ENCODE measurements at regions not wholly inside any gene's neighbourhood (a gene's known extent, or its start where the extent isn't known, plus 50 kb on each side); places are given as distances from the start of the nearest gene placed in this dataset.

- Mint-ChIP-seq H3K36me3 (no peaks in the 10 kb centered on the region), H3K4me3 (no peak overlapping the region), H3K27ac (no peak overlapping the region), H3K9me3 (peaks cover 9% of the 10 kb centered on the region), H3K4me1 (peaks cover 14% of the 10 kb centered on the region), H3K27me3 (ENCODE audit: low read depth) (no peaks in the 10 kb centered on the region)
- ChIA-PET POLR2A (no interaction called here), CTCF (interaction anchor here (1.1 to 1.3 kb wide), 2 partner anchors 52 to 58 kb away, joined by 4 to 6 read pairs; no protein-coding TSS in a partner anchor)
- DNase-seq (ENCODE audit: low spot score): no peak
- no peak for ATAC-seq
- TF ChIP-seq ERG (CRISPR knock-in tag; IDR thresholded peaks at IDR 0.05) (no peak), ZNF423 (CRISPR knock-in tag; IDR thresholded peaks at IDR 0.05) (no peak), PREB (CRISPR knock-in tag; IDR thresholded peaks at IDR 0.05; ENCODE audit: borderline replicate concordance) (no peak), ATF6 (CRISPR knock-in tag; IDR thresholded peaks at IDR 0.05) (no peak), STAT6 (CRISPR knock-in tag; conservative IDR thresholded peaks at IDR 0.05; ENCODE audit: low read depth) (no peak)
These were observed 140.3 kb downstream of the CDC5L start for GRCh38 chr6:44527583-44528369.

GRCh38 chr6:44528370-44528644 lies 140.8 kb downstream of the CDC5L start:
- no peak overlapping the region for H3K27ac Mint-ChIP-seq
- DNase-seq (ENCODE audit: low spot score) (no peak), ATAC-seq (no peak)
- H3K9me3 Mint-ChIP-seq: peaks cover 9% of the 10 kb centered on the region
- no peaks in the 10 kb centered on the region for H3K27me3 Mint-ChIP-seq (ENCODE audit: low read depth)
- H3K4me1 Mint-ChIP-seq: peaks cover 17% of the 10 kb centered on the region
- ChIA-PET CTCF (interaction anchor here (1.1 to 1.3 kb wide), 2 partner anchors 53 to 59 kb away, joined by 4 to 6 read pairs; no protein-coding TSS in a partner anchor), POLR2A (no interaction called here)
- no peaks in the 10 kb centered on the region for H3K36me3 Mint-ChIP-seq
- H3K4me3 Mint-ChIP-seq: no peak overlapping the region
- no peak for TF ChIP-seq ERG (CRISPR knock-in tag; IDR thresholded peaks at IDR 0.05)
- no peak for TF ChIP-seq FOXP1 (CRISPR knock-in tag; IDR thresholded peaks at IDR 0.05; ENCODE audit: borderline replicate concordance)
- TF ChIP-seq GTF2I (CRISPR knock-in tag; conservative IDR thresholded peaks at IDR 0.05): no peak
- no peak for TF ChIP-seq JUN (CRISPR knock-in tag; IDR thresholded peaks at IDR 0.05)
- TF ChIP-seq ATF2 (CRISPR knock-in tag; IDR thresholded peaks at IDR 0.05; ENCODE audit: borderline replicate concordance, low read depth): no peak
- TF ChIP-seq ZNF281 (CRISPR knock-in tag; IDR thresholded peaks at IDR 0.05): no peak
- TF ChIP-seq MLX (CRISPR knock-in tag; IDR thresholded peaks at IDR 0.05): no peak
- TF ChIP-seq ZNF396 (CRISPR knock-in tag; IDR thresholded peaks at IDR 0.05; ENCODE audit: borderline replicate concordance): no peak
- TF ChIP-seq ZNF425 (CRISPR knock-in tag; conservative IDR thresholded peaks at IDR 0.05): no peak
- TF ChIP-seq ZNF512 (CRISPR knock-in tag; IDR thresholded peaks at IDR 0.05; ENCODE audit: borderline replicate concordance): no peak
